Stimulated activated CD4-positive, alpha-beta T cell treated with anti-CD3 and anti-CD28 coated beads, Interleukin-15, amount 100 ng/mL, for 24 hours (primary cell): ENCODE measurements at regions not wholly inside any gene's neighbourhood (a gene's known extent, or its start where the extent isn't known, plus 50 kb on each side); places are given as distances from the start of the nearest gene placed in this dataset.
"Not testable (repeated sequence)": the region's sequence is repeated elsewhere in the genome, so short reads cannot be mapped to it uniquely, and the experiment has no call there.

Source experiments
- DNase-seq: peaks from one replicate; pipeline ENCODE4 v3.0.0-alpha.2; 2020

- no peak for DNase-seq
Observed at GRCh38 chr14:66231820-66232219, 254.4 kb upstream of the CCDC196 start.

GRCh38 chr14:66233591-66233990, 252.6 kb upstream of the CCDC196 start:
- no peak for DNase-seq

GRCh38 chr14:66234411-66234810, 251.8 kb upstream of the CCDC196 start:
- DNase-seq, result no peak

GRCh38 chr14:66237741-66238140, 248.4 kb upstream of the CCDC196 start:
- DNase-seq, result no peak

GRCh38 chr14:66238969-66239368, 247.2 kb upstream of the CCDC196 start:
- no peak for DNase-seq

GRCh38 chr14:66239589-66239988, 246.6 kb upstream of the CCDC196 start:
- no peak for DNase-seq

- DNase-seq, result no peak
Observed at GRCh38 chr14:66240105-66240504, 246.1 kb upstream of the CCDC196 start.

GRCh38 chr14:66242001-66242400, 244.2 kb upstream of the CCDC196 start:
- DNase-seq, result no peak

GRCh38 chr14:66244834-66245233, 241.3 kb upstream of the CCDC196 start:
- DNase-seq, result no peak

GRCh38 chr14:66247662-66248193, 238.4 kb upstream of the CCDC196 start:
- DNase-seq, result no peak

- no peak for DNase-seq
Observed at GRCh38 chr14:66248256-66248655, 237.9 kb upstream of the CCDC196 start.

GRCh38 chr14:66249544-66249943, 236.6 kb upstream of the CCDC196 start:
- DNase-seq, result no peak

- DNase-seq, result no peak
Observed at GRCh38 chr14:66254038-66254437, 232.1 kb upstream of the CCDC196 start.

GRCh38 chr14:66268802-66269334, 217.3 kb upstream of the CCDC196 start:
- DNase-seq, result no peak

GRCh38 chr14:66272221-66272620, 213.9 kb upstream of the CCDC196 start:
- DNase-seq, result no peak

GRCh38 chr14:66273261-66273832, 212.8 kb upstream of the CCDC196 start:
- no peak for DNase-seq

GRCh38 chr14:66278418-66278817, 207.8 kb upstream of the CCDC196 start:
- DNase-seq, result not testable (repeated sequence)

GRCh38 chr14:66281036-66281776, 205.0 kb upstream of the CCDC196 start:
- no peak for DNase-seq

GRCh38 chr14:66284346-66284745, 201.8 kb upstream of the CCDC196 start:
- DNase-seq, result no peak

GRCh38 chr14:66288511-66288910, 197.7 kb upstream of the CCDC196 start:
- DNase-seq, result no peak

- DNase-seq, result no peak
Observed at GRCh38 chr14:66291756-66292155, 194.4 kb upstream of the CCDC196 start.

GRCh38 chr14:66293533-66294105, 192.6 kb upstream of the CCDC196 start:
- no peak for DNase-seq

GRCh38 chr14:66295386-66295785, 190.8 kb upstream of the CCDC196 start:
- DNase-seq, result no peak

GRCh38 chr14:66300886-66301285, 185.3 kb upstream of the CCDC196 start:
- no peak for DNase-seq
